Mucosa of descending colon (tissue), 3 donors: ENCODE measurements at regions not wholly inside any gene's neighbourhood (a gene's known extent, or its start where the extent isn't known, plus 50 kb on each side); places are given as distances from the start of the nearest gene placed in this dataset.
A peak's percentile ranks its signal among the peaks of the same experiment; 100 is the strongest.

Source experiments
- ATAC-seq: fragments of 200-7000 bp; cut with Tn5 transposase; one replicate; pipeline ENCODE4 v1.9.1; 2020; ENCODE audit warnings: mild to moderate bottlenecking, moderate library complexity
- DNase-seq, 3 donors: peaks; one replicate each; pipeline ENCODE4 v3.0.0-alpha.2; 2020
- H3K36me3 ChIP-seq: fragments of 200-600 bp; one replicate; pipeline ENCODE4 v1.8.0; 2021; ENCODE audit warnings: low read depth, mild to moderate bottlenecking
- H3K4me1 ChIP-seq: fragments of 200-600 bp; one replicate; pipeline ENCODE4 v1.8.0; 2021; ENCODE audit warnings: low read depth, mild to moderate bottlenecking
- H3K4me3 ChIP-seq: fragments of 200-600 bp; one replicate; pipeline ENCODE4 v1.8.0; 2021; ENCODE audit warnings: mild to moderate bottlenecking
- H3K9me3 ChIP-seq: fragments of 200-600 bp; one replicate; pipeline ENCODE4 v1.8.0; 2021; ENCODE audit warnings: mild to moderate bottlenecking
- CTCF ChIP-seq: fragments of 200-600 bp; IDR thresholded peaks from one replicate; pipeline ENCODE4 v1.8.0; 2022; ENCODE audit warnings: antibody characterized with exemption, mild to moderate bottlenecking
- intact Hi-C, 2 donors: fragments of 100-400 bp; cut with DNase I in 1 of 2; cut with micrococcal nuclease in 1 of 2; formaldehyde crosslinking; loops; one replicate each; pipeline versions ENCODE4 v1.11.0 to v1.11.1; 2022; cut with DNase I, micrococcal nuclease
- donor health status: DM: no; HTN: no; CAD: no; lungs with moderate emphysema.
- donor health status: DM: no; HTN: no; CAD: no.
- donor health status: DM: no; HTN: yes; CAD: no.

GRCh38 chr20:12198281-12198680 is 280.6 kb downstream of the BTBD3 start:
- Histone ChIP-seq H3K4me3 (no peak overlapping the region), H3K4me1 (no peaks in the 10 kb centered on the region), H3K36me3 (no peaks in the 10 kb centered on the region), H3K9me3 (no peaks in the 10 kb centered on the region)
- intact Hi-C loops, result no loop called here
- no peak for ATAC-seq
- TF ChIP-seq CTCF, result no peak
- DNase-seq, result no peak

GRCh38 chr20:12199703-12200102 is 282.0 kb downstream of the BTBD3 start:
- Histone ChIP-seq H3K4me3 (no peak overlapping the region), H3K36me3 (no peaks in the 10 kb centered on the region), H3K4me1 (no peaks in the 10 kb centered on the region), H3K9me3 (no peaks in the 10 kb centered on the region)
- intact Hi-C loops, result no loop called here
- DNase-seq (no peak), ATAC-seq (no peak)
- TF ChIP-seq CTCF, result no peak

GRCh38 chr20:12201289-12201991 is 283.7 kb downstream of the BTBD3 start:
- Histone ChIP-seq H3K36me3 (no peaks in the 10 kb centered on the region), H3K4me3 (no peak overlapping the region), H3K9me3 (peaks cover 5% of the 10 kb centered on the region), H3K4me1 (no peaks in the 10 kb centered on the region)
- no peak for TF ChIP-seq CTCF
- intact Hi-C loops, result no loop called here
- DNase-seq (no peak), ATAC-seq (peak; percentile 40)

GRCh38 chr20:12203399-12203798 is 285.7 kb downstream of the BTBD3 start:
- ATAC-seq (no peak), DNase-seq (no peak)
- no peaks in the 10 kb centered on the region for H3K4me1 ChIP-seq
- H3K4me3 ChIP-seq, result no peak overlapping the region
- H3K36me3 ChIP-seq, result no peaks in the 10 kb centered on the region
- intact Hi-C loops, result no loop called here
- H3K9me3 ChIP-seq, result peaks cover 5% of the 10 kb centered on the region
- TF ChIP-seq CTCF, result no peak

- H3K4me1 ChIP-seq, result no peaks in the 10 kb centered on the region
- intact Hi-C loops, result no loop called here
- no peak for TF ChIP-seq CTCF
Observed at GRCh38 chr20:12203981-12204380, 286.3 kb downstream of the BTBD3 start.

GRCh38 chr20:12207875-12208274 is 290.2 kb downstream of the BTBD3 start:
- intact Hi-C loops, result no loop called here
- H3K4me3 ChIP-seq, result no peak overlapping the region
- H3K4me1 ChIP-seq, result no peaks in the 10 kb centered on the region
- peaks cover 5% of the 10 kb centered on the region for H3K9me3 ChIP-seq
- H3K36me3 ChIP-seq, result no peaks in the 10 kb centered on the region
- peak in 1 of 3 donors; percentile 57 for DNase-seq
- TF ChIP-seq CTCF, result peak; percentile 46
- peak; percentile 38 for ATAC-seq

More at GRCh38 chr20:12203981-12204380, 286.3 kb downstream of the BTBD3 start:
- Histone ChIP-seq H3K4me3 (no peak overlapping the region), H3K36me3 (no peaks in the 10 kb centered on the region), H3K9me3 (peaks cover 5% of the 10 kb centered on the region)
- no peak for DNase-seq
- peak; percentile 51 for ATAC-seq
